C4-2B (cell line): ENCODE measurements at regions not wholly inside any gene's neighbourhood (a gene's known extent, or its start where the extent isn't known, plus 50 kb on each side); places are given as distances from the start of the nearest gene placed in this dataset.

Experiments used
- ZFX ChIP-seq: fragments of 450-650 bp; IDR thresholded peaks from 2 replicates; pipeline ENCODE4 v1.6.1; 2017
- TF ChIP-seq, protein P1 (sequence below): fragments of 450-650 bp; conservative IDR thresholded peaks from 2 replicates; pipeline ENCODE4 v1.5.1; 2017; ENCODE audit warnings: mild to moderate bottlenecking

DNA sequence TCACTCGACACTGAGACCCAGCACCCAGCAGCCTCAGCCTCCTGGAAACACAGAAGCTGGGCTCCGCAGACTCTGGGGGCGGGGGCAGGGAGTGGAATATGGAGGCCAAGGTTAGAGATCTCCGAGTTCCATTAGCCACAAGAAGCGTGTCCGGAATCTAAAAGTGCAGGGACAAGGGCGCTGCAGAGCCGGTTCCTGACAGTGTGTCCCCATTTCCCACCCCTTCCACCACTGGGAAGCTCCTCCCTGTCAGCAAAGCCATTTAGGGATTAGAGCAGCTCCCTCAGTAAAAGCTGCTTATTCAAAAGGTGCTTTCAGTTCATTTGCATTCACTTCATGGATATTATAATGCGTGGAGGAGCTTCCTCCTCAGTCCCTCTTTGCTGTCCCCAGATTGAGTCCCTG, 74.1 kb upstream of the HSPA9 start:
- TF ChIP-seq, protein P1, sequence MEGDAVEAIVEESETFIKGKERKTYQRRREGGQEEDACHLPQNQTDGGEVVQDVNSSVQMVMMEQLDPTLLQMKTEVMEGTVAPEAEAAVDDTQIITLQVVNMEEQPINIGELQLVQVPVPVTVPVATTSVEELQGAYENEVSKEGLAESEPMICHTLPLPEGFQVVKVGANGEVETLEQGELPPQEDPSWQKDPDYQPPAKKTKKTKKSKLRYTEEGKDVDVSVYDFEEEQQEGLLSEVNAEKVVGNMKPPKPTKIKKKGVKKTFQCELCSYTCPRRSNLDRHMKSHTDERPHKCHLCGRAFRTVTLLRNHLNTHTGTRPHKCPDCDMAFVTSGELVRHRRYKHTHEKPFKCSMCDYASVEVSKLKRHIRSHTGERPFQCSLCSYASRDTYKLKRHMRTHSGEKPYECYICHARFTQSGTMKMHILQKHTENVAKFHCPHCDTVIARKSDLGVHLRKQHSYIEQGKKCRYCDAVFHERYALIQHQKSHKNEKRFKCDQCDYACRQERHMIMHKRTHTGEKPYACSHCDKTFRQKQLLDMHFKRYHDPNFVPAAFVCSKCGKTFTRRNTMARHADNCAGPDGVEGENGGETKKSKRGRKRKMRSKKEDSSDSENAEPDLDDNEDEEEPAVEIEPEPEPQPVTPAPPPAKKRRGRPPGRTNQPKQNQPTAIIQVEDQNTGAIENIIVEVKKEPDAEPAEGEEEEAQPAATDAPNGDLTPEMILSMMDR, result no peak
- no peak for TF ChIP-seq ZFX
